Erythroblast (primary cell): ENCODE measurements at regions not wholly inside any gene's neighbourhood (a gene's known extent, or its start where the extent isn't known, plus 50 kb on each side); places are given as distances from the start of the nearest gene placed in this dataset.

Experiments
- GATA1 ChIP-seq: IDR thresholded peaks from 2 replicates; pipeline ENCODE4 v1.6.1; 2011; ENCODE audit warnings: low read depth, mild to moderate bottlenecking, control low read depth, low read length, moderate library complexity
- POLR2A ChIP-seq: IDR thresholded peaks from 2 replicates; pipeline ENCODE4 v1.6.1; 2011; ENCODE audit warnings: mild to moderate bottlenecking, low read length

- no peak for TF ChIP-seq POLR2A
- no peak for TF ChIP-seq GATA1
Observed at GRCh38 chr1:48068206-48068605, 71.0 kb upstream of the TRABD2B start.
